ENCODE measurements at regions not wholly inside any gene's neighbourhood (a gene's known extent, or its start where the extent isn't known, plus 50 kb on each side); places are given as distances from the start of the nearest gene placed in this dataset.
"Not testable (repeated sequence)": the region's sequence is repeated elsewhere in the genome, so short reads cannot be mapped to it uniquely, and the experiment has no call there.

GRCh38 chr1:147390185-147390542 is 147.7 kb downstream of the CHD1L start:
- no peaks in the 10 kb centered on the region for H3K36me3 ChIP-seq (ENCODE audit: control insufficient read depth in 1 of 2, insufficient read depth in 2 of 2, low read depth in 1 of 2, low read length in 2 of 2)
- H3K79me1 ChIP-seq (replicated peaks; ENCODE audit: low read length, poor library complexity, severe bottlenecking) = no peaks in the 10 kb centered on the region
- no peak overlapping the region for H2BK15ac ChIP-seq (ENCODE audit: low read depth, poor library complexity, severe bottlenecking)
- no peak for DNase-seq
- H3K27me3 ChIP-seq (ENCODE audit: control insufficient read depth in 1 of 2, insufficient read depth in 1 of 2, low read length in 2 of 2) = no peaks in the 10 kb centered on the region
- no peak overlapping the region for H2BK120ac ChIP-seq (ENCODE audit: low read depth, low read length)
- H3K4ac ChIP-seq (ENCODE audit: low read depth in 1 of 2, low read length in 2 of 2) = no peak overlapping the region
- WGBS = 0% methylated on average over 1 of the region's 3 CpGs
- H3K9me3 ChIP-seq (ENCODE audit: control insufficient read depth, low read length) = no peaks in the 10 kb centered on the region
- H3K9ac ChIP-seq (ENCODE audit: low read length) = peak overlapping the region; percentile 11
- no peak overlapping the region for H2AK5ac ChIP-seq (ENCODE audit: low read length, severe bottlenecking)
- H2BK5ac ChIP-seq (ENCODE audit: low read depth, low read length, poor library complexity, severe bottlenecking) = no peak overlapping the region
- no peak overlapping the region for H3K27ac ChIP-seq (ENCODE audit: low read length, poor library complexity, severe bottlenecking)
- no peaks in the 10 kb centered on the region for H3K4me1 ChIP-seq (ENCODE audit: control insufficient read depth, insufficient read depth, low read depth, low read length)
- H3K18ac ChIP-seq (ENCODE audit: low read depth in 1 of 2, low read length in 2 of 2) = no peak overlapping the region
- H2BK12ac ChIP-seq (ENCODE audit: low read length in 2 of 2) = no peak overlapping the region
- no peak overlapping the region for H3K4me2 ChIP-seq (ENCODE audit: low read length, poor library complexity, severe bottlenecking)
- H3K23ac ChIP-seq (ENCODE audit: low read length in 2 of 2) = no peak overlapping the region
- H4K8ac ChIP-seq (ENCODE audit: low read length) = no peak overlapping the region
- H2AFZ ChIP-seq (ENCODE audit: low read depth, low read length) = no peak overlapping the region
- H3K4me3 ChIP-seq (ENCODE audit: insufficient read depth in 1 of 2, low read depth in 1 of 2, low read length in 2 of 2) = no peak overlapping the region
- H3K14ac ChIP-seq (ENCODE audit: low read length in 2 of 2) = no peak overlapping the region
- no peak overlapping the region for H4K91ac ChIP-seq (ENCODE audit: low read length)

- no peak overlapping the region for H3K4ac ChIP-seq (ENCODE audit: low read depth in 1 of 2, low read length in 2 of 2)
- no peaks in the 10 kb centered on the region for H3K9me3 ChIP-seq (ENCODE audit: control insufficient read depth, low read length)
- no peak overlapping the region for H3K4me3 ChIP-seq (ENCODE audit: insufficient read depth in 1 of 2, low read depth in 1 of 2, low read length in 2 of 2)
- H4K8ac ChIP-seq (ENCODE audit: low read length) = no peak overlapping the region
- H3K18ac ChIP-seq (ENCODE audit: low read depth in 1 of 2, low read length in 2 of 2) = no peak overlapping the region
- H2AFZ ChIP-seq (ENCODE audit: low read depth, low read length) = no peak overlapping the region
- H2BK12ac ChIP-seq (ENCODE audit: low read length in 2 of 2) = no peak overlapping the region
- H3K79me1 ChIP-seq (replicated peaks; ENCODE audit: low read length, poor library complexity, severe bottlenecking) = no peaks in the 10 kb centered on the region
- H2AK5ac ChIP-seq (ENCODE audit: low read length, severe bottlenecking) = no peak overlapping the region
- no peak overlapping the region for H4K91ac ChIP-seq (ENCODE audit: low read length)
- H3K4me1 ChIP-seq (ENCODE audit: control insufficient read depth, insufficient read depth, low read depth, low read length) = no peaks in the 10 kb centered on the region
- H3K36me3 ChIP-seq (ENCODE audit: control insufficient read depth in 1 of 2, insufficient read depth in 2 of 2, low read depth in 1 of 2, low read length in 2 of 2) = no peaks in the 10 kb centered on the region
- no peak overlapping the region for H3K14ac ChIP-seq (ENCODE audit: low read length in 2 of 2)
- no peak for DNase-seq
- no peak overlapping the region for H3K4me2 ChIP-seq (ENCODE audit: low read length, poor library complexity, severe bottlenecking)
- H2BK5ac ChIP-seq (ENCODE audit: low read depth, low read length, poor library complexity, severe bottlenecking) = no peak overlapping the region
- no peak overlapping the region for H3K27ac ChIP-seq (ENCODE audit: low read length, poor library complexity, severe bottlenecking)
- H3K9ac ChIP-seq (ENCODE audit: low read length) = no peak overlapping the region
- no peak overlapping the region for H2BK120ac ChIP-seq (ENCODE audit: low read depth, low read length)
- no peaks in the 10 kb centered on the region for H3K27me3 ChIP-seq (ENCODE audit: control insufficient read depth in 1 of 2, insufficient read depth in 1 of 2, low read length in 2 of 2)
- no peak overlapping the region for H3K23ac ChIP-seq (ENCODE audit: low read length in 2 of 2)
- WGBS = 89% methylated on average over 6 of the region's 8 CpGs
- no peak overlapping the region for H2BK15ac ChIP-seq (ENCODE audit: low read depth, poor library complexity, severe bottlenecking)
Observed at GRCh38 chr1:147391114-147391513, 148.6 kb downstream of the CHD1L start.

- not testable (repeated sequence) for H3K27ac ChIP-seq (ENCODE audit: low read length, poor library complexity, severe bottlenecking); H3K18ac ChIP-seq (ENCODE audit: low read depth in 1 of 2, low read length in 2 of 2); H2BK5ac ChIP-seq (ENCODE audit: low read depth, low read length, poor library complexity, severe bottlenecking); H3K14ac ChIP-seq (ENCODE audit: low read length in 2 of 2); H2AK5ac ChIP-seq (ENCODE audit: low read length, severe bottlenecking); H3K23ac ChIP-seq (ENCODE audit: low read length in 2 of 2); H3K4ac ChIP-seq (ENCODE audit: low read depth in 1 of 2, low read length in 2 of 2); H3K27me3 ChIP-seq (ENCODE audit: control insufficient read depth in 1 of 2, insufficient read depth in 1 of 2, low read length in 2 of 2); H3K36me3 ChIP-seq (ENCODE audit: control insufficient read depth in 1 of 2, insufficient read depth in 2 of 2, low read depth in 1 of 2, low read length in 2 of 2); H2BK120ac ChIP-seq (ENCODE audit: low read depth, low read length); H4K91ac ChIP-seq (ENCODE audit: low read length); H2AFZ ChIP-seq (ENCODE audit: low read depth, low read length); H2BK12ac ChIP-seq (ENCODE audit: low read length in 2 of 2); H3K4me3 ChIP-seq (ENCODE audit: insufficient read depth in 1 of 2, low read depth in 1 of 2, low read length in 2 of 2); H3K9ac ChIP-seq (ENCODE audit: low read length); H3K4me1 ChIP-seq (ENCODE audit: control insufficient read depth, insufficient read depth, low read depth, low read length); H3K9me3 ChIP-seq (ENCODE audit: control insufficient read depth, low read length); H2BK15ac ChIP-seq (ENCODE audit: low read depth, poor library complexity, severe bottlenecking); H3K4me2 ChIP-seq (ENCODE audit: low read length, poor library complexity, severe bottlenecking); H3K79me1 ChIP-seq (replicated peaks; ENCODE audit: low read length, poor library complexity, severe bottlenecking); H4K8ac ChIP-seq (ENCODE audit: low read length); DNase-seq
- WGBS = 84% methylated on average over 19 of the region's 21 CpGs
Observed at GRCh38 chr1:147402326-147403045, 138.8 kb upstream of the BCL9 start.

GRCh38 chr1:147404344-147404743 is 137.0 kb upstream of the BCL9 start:
- 100% methylated on average over 2 of the region's 3 CpGs for WGBS
- not testable (repeated sequence) for H2AK5ac ChIP-seq (ENCODE audit: low read length, severe bottlenecking); H3K9me3 ChIP-seq (ENCODE audit: control insufficient read depth, low read length)

More at GRCh38 chr1:147404344-147404743, 137.0 kb upstream of the BCL9 start:
- H3K27me3 ChIP-seq (ENCODE audit: control insufficient read depth in 1 of 2, insufficient read depth in 1 of 2, low read length in 2 of 2); H3K79me1 ChIP-seq (replicated peaks; ENCODE audit: low read length, poor library complexity, severe bottlenecking); H3K4me2 ChIP-seq (ENCODE audit: low read length, poor library complexity, severe bottlenecking); H3K36me3 ChIP-seq (ENCODE audit: control insufficient read depth in 1 of 2, insufficient read depth in 2 of 2, low read depth in 1 of 2, low read length in 2 of 2); H2AFZ ChIP-seq (ENCODE audit: low read depth, low read length); H3K18ac ChIP-seq (ENCODE audit: low read depth in 1 of 2, low read length in 2 of 2); H4K8ac ChIP-seq (ENCODE audit: low read length); H2BK5ac ChIP-seq (ENCODE audit: low read depth, low read length, poor library complexity, severe bottlenecking); H3K4me1 ChIP-seq (ENCODE audit: control insufficient read depth, insufficient read depth, low read depth, low read length); H2BK15ac ChIP-seq (ENCODE audit: low read depth, poor library complexity, severe bottlenecking); H2BK120ac ChIP-seq (ENCODE audit: low read depth, low read length); H3K4ac ChIP-seq (ENCODE audit: low read depth in 1 of 2, low read length in 2 of 2); H3K14ac ChIP-seq (ENCODE audit: low read length in 2 of 2); H3K4me3 ChIP-seq (ENCODE audit: insufficient read depth in 1 of 2, low read depth in 1 of 2, low read length in 2 of 2); H4K91ac ChIP-seq (ENCODE audit: low read length); DNase-seq; H3K9ac ChIP-seq (ENCODE audit: low read length); H2BK12ac ChIP-seq (ENCODE audit: low read length in 2 of 2); H3K23ac ChIP-seq (ENCODE audit: low read length in 2 of 2); H3K27ac ChIP-seq (ENCODE audit: low read length, poor library complexity, severe bottlenecking): not testable (repeated sequence)
